Femur (tissue), 1 donor: ENCODE measurements at regions not wholly inside any gene's neighbourhood (a gene's known extent, or its start where the extent isn't known, plus 50 kb on each side); places are given as distances from the start of the nearest gene placed in this dataset.

Experiments
- DNase-seq: peaks from one replicate; pipeline ENCODE4 v3.0.0-alpha.2; 2017

DNA sequence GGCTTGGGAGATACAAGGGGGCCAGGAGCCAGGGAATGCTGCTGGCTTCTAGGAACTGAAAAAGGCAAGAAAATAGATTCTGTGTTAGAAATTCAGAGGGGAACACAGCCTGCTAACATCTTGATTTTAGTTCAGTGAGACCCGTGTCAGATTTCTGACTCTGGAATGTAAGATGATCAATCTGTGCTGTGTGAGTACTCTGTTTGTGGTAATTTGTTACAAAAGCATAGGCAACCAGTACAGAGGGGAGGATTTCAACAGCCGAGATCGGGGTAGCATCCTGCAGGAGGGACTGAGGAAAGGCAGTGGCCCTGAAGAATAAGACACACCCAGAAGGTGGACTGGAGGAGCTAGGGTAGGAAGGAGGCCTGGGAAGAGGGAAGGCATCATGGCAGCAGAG lies 410.0 kb upstream of the CCDC196 start:
- no peak for DNase-seq

- no peak for DNase-seq
Observed at GRCh38 chr14:66078006-66078405, 408.2 kb upstream of the CCDC196 start.

- DNase-seq: no peak
Observed at GRCh38 chr14:66081594-66082376, 404.4 kb upstream of the CCDC196 start.

GRCh38 chr14:66085224-66085623 lies 400.9 kb upstream of the CCDC196 start:
- no peak for DNase-seq

DNA sequence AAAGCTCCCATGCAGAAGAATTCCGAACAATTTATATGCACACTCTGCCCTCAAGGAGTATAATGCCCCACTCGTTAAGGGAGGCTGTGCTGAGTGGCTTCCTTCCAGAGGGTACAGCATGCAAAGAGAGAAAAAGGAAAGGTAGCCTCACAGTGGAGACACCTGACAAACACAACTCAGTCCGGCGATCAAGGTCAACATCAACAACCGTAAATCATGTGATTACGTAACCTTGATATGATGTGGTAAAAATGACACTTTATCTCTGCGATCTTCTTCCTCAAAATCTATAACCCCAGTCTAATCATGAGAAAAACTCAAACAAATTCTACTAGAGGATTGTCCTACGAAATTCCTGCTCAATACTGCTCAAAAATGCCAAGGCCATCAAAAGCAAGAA lies 400.5 kb upstream of the CCDC196 start:
- DNase-seq: no peak

GRCh38 chr14:66087231-66087630 lies 398.9 kb upstream of the CCDC196 start:
- DNase-seq: no peak

GRCh38 chr14:66088656-66089055 lies 397.5 kb upstream of the CCDC196 start:
- no peak for DNase-seq

- no peak for DNase-seq
Observed at GRCh38 chr14:66092206-66092605, 394.0 kb upstream of the CCDC196 start.

DNA sequence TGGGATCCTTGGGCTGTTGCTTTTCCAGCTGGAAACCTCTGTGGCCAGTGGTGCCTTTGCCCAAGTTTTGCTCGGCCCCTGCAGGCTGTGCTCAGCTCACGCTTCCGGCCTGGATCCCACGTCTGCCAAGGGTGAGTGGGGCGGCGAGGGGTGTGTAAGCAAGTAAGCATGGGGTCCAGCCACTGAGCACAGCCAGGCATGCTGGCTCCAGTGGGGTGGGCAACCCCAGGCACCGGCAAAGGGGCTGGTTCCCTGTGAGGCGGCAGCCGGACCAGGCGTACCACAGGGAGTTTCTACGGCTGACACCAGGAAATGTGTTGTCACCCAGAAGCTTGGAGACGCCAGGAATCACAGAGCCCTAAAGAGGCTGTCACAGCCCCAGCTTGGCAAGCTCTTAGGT lies 393.4 kb upstream of the CCDC196 start:
- DNase-seq: no peak

GRCh38 chr14:66094001-66094727 lies 392.0 kb upstream of the CCDC196 start:
- no peak for DNase-seq

DNA sequence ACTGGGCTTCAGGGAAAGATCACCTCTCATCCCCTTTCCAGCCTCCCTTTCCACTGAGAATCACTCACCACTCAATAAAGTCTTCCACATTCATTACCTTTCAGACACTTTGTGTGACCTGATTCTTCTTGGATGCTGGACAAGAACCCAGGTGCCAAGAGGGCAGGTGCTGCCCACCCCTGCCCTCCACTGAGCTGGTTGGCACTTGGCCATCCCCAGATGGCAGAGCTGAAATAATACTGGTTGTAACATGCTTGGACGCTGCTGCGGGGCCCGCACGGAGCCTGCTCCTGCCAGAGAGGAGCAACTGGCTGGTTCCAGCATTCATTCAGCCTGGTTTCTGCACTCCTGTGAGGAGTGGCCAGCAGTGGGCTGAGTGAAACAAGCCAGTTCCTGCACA lies 386.7 kb upstream of the CCDC196 start:
- no peak for DNase-seq

DNA sequence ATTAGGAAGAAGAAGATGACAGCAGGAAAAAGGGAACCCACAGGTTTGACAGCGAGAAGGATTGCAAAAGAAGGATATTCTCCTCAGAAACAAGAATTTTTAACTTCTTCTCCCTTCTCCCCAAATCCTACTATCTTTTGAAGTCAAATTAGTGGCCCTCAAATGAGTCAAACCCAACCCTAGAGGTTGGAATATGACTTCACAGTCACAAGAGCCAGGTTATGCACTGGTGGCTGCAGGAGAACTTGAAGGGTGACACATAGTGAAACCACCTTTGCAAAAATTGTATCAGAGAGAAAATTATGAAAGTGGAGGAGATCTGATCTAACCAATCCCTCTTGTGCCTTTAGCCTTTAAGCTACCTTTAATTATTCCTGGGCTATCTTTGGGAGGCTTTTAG lies 386.2 kb upstream of the CCDC196 start:
- no peak for DNase-seq

DNA sequence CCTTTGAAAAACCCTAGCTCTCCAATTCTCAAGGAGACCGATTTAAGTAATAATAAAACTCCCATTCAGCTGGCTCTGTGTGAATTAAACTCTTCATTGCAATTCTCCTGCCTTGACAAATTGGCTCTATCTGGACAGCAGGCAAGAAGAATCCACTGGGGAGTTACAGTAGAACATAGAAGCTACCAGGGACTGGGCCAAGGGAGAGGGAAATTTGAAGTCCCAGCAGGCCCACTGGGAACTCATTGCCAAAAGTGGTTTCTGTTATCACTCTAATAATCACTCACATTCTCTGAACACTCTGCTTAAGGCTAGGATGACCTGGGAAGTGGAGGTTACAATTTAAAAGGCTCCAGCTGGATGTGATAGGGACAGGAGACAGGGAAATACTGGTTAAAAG lies 384.5 kb upstream of the CCDC196 start:
- DNase-seq: no peak

DNA sequence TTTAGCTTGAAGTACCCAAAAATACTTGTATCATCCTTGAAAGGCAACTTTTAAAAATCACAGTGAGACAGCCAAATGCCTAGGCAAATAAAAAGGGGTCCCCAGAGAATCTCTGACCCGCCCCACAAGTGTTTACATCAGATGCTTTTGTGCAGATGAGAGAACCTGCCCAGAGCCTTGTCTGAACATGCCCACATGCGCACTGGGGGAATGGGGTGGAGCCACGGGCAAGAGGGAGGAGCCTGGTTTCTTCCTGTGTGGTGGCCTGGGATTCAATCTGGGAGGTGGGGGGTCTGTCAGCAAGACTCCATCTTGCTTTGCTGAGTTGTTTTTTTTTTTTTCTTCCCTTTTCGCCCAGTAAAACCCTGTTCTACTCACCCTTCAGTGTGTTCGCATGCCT lies 381.7 kb upstream of the CCDC196 start:
- no peak for DNase-seq

- no peak for DNase-seq
Observed at GRCh38 chr14:66105815-66106214, 380.4 kb upstream of the CCDC196 start.

DNA sequence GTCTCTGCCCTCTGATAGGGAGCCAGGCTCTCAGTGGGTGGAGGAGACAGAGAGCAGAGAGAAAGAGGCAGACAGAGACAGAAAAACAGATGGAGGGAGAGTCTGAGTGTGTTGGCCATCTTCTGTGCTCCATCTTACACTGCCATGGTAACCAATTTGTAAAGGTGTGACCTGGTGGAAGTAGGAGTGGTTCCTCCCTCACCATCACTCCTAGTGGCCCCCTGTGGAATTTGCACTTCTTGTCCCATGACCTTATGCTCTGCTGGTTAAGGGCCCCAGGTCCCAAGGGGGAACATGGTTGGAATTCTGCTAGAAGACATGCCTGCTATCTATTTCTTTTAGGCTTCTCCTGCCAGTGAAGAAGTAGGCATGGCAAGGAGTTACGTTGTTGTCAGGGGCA lies 376.7 kb upstream of the CCDC196 start:
- no peak for DNase-seq

DNA sequence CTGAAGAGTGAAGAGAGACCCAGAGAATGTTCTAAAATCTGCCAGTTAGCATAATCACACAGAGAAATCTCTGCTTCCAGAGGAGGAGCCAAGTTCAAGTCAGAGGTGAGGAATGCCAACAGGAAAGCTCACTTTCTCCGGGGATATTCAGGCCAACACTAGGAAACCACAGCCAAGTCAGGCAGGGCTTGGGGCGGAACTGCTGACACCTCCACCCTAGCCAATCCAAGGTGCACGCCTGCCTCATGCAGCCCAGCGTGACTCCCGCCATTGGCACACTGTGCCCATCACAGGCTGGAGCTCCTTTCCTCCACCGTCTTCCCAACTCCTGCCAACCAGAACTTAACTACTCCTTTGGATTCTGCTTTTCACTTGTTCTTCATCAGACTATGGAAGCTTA lies 374.3 kb upstream of the CCDC196 start:
- no peak for DNase-seq

DNA sequence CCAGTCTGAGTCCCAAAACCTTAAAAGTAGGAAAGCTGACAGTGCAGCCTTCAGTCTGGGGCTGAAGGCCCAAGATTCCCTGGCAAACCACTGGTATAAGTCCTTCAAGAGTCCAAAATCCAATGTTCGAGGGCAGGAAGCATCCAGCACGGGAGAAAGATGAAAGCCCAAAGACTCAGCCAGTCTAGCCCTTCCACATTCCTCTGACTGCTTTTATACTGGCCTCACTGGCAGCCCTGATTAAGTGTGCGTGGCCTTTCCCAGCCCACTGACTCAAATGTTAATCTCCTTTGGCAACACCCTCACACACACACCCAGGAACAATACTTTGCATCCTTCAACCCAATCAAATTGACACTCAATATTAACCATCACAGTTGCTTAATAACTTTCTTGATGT lies 372.1 kb upstream of the CCDC196 start:
- DNase-seq: no peak

DNA sequence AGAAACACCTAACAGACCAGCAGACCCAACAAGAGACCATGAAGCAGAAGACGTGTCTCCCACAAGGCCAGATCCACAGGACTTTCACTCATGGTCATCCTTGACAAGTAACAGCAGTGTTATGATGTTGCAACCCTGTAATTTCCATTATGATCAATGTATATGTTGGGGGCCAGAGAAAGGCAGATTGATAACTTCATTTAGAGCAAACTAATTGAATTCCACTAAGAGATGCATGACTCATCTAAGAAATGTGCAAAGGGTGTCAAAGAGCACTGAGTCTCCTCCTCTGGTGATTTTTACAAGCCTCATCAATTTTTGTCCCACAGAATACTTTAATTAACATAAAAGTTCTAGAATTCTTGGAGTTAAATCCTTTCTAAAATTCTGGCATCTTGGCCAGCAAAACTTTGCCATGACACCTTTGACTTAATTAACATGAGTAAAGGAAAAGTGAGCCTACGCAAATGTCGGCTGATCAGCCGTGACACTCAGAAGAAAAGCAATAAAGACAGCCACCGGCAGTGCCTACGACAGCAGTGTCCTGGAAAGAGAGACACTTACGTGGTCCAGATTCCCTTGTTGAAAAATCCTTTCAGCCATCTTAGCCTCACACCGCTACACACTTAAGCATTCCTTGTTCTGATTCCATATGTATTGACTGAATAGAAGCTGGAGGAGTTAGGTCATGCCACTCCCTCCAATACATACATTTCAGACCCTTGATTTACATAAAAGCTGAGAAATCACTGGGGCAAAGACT lies 370.2 kb upstream of the CCDC196 start:
- no peak for DNase-seq

DNA sequence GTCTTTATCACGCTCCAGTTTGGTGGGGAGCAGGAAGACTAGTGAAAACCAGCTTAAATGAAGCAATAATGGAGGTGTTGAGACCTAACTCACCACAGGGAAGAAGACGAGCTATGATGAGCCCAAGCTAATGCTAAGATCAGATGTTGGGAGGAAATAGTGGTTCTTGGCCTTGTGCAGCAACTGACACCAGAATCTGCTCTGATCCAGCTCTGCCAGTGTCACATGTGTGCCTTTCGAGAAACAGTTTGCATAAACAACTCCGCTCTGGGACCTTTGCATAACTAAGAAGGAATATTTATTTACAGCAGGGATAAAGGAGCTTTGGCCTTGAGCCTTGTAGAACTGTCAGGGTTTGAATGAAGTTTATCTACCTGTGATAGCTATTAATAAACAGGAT lies 369.4 kb upstream of the CCDC196 start:
- DNase-seq: no peak

- DNase-seq: no peak
Observed at GRCh38 chr14:66117600-66117999, 368.6 kb upstream of the CCDC196 start.

- no peak for DNase-seq
Observed at GRCh38 chr14:66119606-66120231, 366.5 kb upstream of the CCDC196 start.

- DNase-seq: no peak
Observed at GRCh38 chr14:66120402-66120801, 365.8 kb upstream of the CCDC196 start.
